Suprapubic skin (tissue), 3 donors: ENCODE measurements at regions not wholly inside any gene's neighbourhood (a gene's known extent, or its start where the extent isn't known, plus 50 kb on each side); places are given as distances from the start of the nearest gene placed in this dataset.

Experiments
- POLR2A ChIP-seq, 2 donors: fragments of 450-650 bp; IDR thresholded peaks; one replicate each; pipeline ENCODE4 v1.6.1; 2017; ENCODE audit warnings: antibody characterized with exemption in 2 of 2, mild to moderate bottlenecking in 2 of 2, moderate library complexity in 2 of 2
- TF ChIP-seq, protein P1 (sequence below), 2 donors: fragments of 200-600 bp in 1 of 2; fragments of 450-650 bp in 1 of 2; sonication (generic) in 1 of 2; IDR thresholded peaks; one replicate each; pipeline ENCODE4 v1.5.1; 2016 to 2019; ENCODE audit warnings: antibody characterized with exemption in 2 of 2, mild to moderate bottlenecking in 1 of 2, moderate library complexity in 1 of 2

DNA sequence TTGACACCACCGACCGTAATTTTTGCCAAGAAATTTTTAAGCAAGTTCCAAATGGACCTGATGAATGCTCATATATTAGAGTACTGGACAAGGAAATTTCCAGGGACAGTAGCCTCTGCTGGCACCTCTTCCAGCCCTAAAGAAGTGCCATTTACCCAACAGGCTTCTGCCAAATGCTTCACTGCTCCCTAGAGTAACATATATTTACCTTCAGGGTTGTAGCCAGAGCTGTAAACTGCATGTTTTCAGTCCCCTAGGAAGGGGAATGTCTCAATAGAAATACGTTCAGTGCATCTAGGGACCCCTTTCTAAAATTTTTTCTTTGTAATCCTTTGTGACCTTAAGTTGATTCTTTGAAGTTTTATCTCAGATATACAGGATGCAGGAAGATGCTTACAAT, 143.1 kb upstream of the SMAD1 start:
- TF ChIP-seq, protein P1, sequence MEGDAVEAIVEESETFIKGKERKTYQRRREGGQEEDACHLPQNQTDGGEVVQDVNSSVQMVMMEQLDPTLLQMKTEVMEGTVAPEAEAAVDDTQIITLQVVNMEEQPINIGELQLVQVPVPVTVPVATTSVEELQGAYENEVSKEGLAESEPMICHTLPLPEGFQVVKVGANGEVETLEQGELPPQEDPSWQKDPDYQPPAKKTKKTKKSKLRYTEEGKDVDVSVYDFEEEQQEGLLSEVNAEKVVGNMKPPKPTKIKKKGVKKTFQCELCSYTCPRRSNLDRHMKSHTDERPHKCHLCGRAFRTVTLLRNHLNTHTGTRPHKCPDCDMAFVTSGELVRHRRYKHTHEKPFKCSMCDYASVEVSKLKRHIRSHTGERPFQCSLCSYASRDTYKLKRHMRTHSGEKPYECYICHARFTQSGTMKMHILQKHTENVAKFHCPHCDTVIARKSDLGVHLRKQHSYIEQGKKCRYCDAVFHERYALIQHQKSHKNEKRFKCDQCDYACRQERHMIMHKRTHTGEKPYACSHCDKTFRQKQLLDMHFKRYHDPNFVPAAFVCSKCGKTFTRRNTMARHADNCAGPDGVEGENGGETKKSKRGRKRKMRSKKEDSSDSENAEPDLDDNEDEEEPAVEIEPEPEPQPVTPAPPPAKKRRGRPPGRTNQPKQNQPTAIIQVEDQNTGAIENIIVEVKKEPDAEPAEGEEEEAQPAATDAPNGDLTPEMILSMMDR (IDR thresholded peaks at IDR 0.05) = no peak
- TF ChIP-seq POLR2A (IDR thresholded peaks at IDR 0.05) = no peak
